IPS-15b (cell line): ENCODE measurements at regions not wholly inside any gene's neighbourhood (a gene's known extent, or its start where the extent isn't known, plus 50 kb on each side); places are given as distances from the start of the nearest gene placed in this dataset.

Experiments
- H3K27me3 ChIP-seq: one replicate; pipeline ENCODE4 v1.6.1; 2013; ENCODE audit warnings: low read length; ENCODE audit not compliant: control insufficient read depth, insufficient read depth
- H3K36me3 ChIP-seq: one replicate; pipeline ENCODE4 v1.6.1; 2013; ENCODE audit warnings: low read length; ENCODE audit not compliant: control insufficient read depth, insufficient read depth
- H3K4me1 ChIP-seq: one replicate; pipeline ENCODE4 v1.6.1; 2013; ENCODE audit warnings: mild to moderate bottlenecking, low read length; ENCODE audit not compliant: control insufficient read depth, insufficient read depth
- H3K4me3 ChIP-seq: one replicate; pipeline ENCODE4 v1.5.1; 2013; ENCODE audit warnings: low read depth, low read length
- H3K9ac ChIP-seq: one replicate; pipeline ENCODE4 v1.6.1; 2013; ENCODE audit warnings: low read depth, mild to moderate bottlenecking, low read length
- H3K9me3 ChIP-seq: one replicate; pipeline ENCODE4 v1.6.1; 2013; ENCODE audit warnings: mild to moderate bottlenecking, low read length; ENCODE audit not compliant: control insufficient read depth, insufficient read depth

- no peaks in the 10 kb centered on the region for H3K36me3 ChIP-seq
- no peak overlapping the region for H3K9ac ChIP-seq
- no peaks in the 10 kb centered on the region for H3K27me3 ChIP-seq
- no peak overlapping the region for H3K4me3 ChIP-seq
- H3K4me1 ChIP-seq = peaks cover 4% of the 10 kb centered on the region
- H3K9me3 ChIP-seq = no peaks in the 10 kb centered on the region
These were observed 758.8 kb downstream of the NR2F1-AS1 start for GRCh38 chr5:92822183-92822582.

DNA sequence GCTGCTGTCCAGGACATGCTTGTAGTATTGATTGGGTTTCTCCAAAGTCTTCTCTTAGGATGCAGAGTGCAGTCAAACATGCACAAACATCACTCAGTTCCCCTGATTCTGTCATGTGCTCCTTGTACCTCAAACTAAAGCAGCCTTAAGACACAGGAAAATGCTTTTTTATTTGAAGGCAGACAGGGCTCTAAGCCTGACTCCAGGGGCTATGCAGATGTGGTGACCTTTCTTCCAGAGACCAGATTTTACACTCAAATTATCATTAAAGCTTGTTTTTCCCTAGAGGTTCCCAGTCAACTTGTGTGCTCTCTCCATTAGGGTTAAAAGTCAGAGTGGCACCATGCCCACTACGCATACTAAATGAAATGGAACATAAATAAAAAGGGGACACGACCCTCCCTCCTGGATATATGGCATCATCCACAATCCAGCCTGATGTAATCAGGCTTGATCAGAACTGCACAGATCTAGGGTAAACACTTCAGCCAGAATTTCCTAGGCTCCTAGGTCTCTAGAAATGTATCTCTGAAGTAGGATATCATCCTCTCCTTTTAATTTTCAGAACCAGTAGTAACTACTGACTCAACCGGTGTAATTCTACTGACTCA lies 771.1 kb downstream of the NR2F1-AS1 start:
- H3K27me3 ChIP-seq = no peaks in the 10 kb centered on the region
- H3K36me3 ChIP-seq = no peaks in the 10 kb centered on the region
- H3K9me3 ChIP-seq = no peaks in the 10 kb centered on the region
- no peak overlapping the region for H3K4me3 ChIP-seq
- no peak overlapping the region for H3K9ac ChIP-seq
- no peaks in the 10 kb centered on the region for H3K4me1 ChIP-seq

GRCh38 chr5:92808474-92808873 lies 772.5 kb downstream of the NR2F1-AS1 start:
- Histone ChIP-seq H3K4me3 (no peak overlapping the region), H3K36me3 (no peaks in the 10 kb centered on the region), H3K9ac (no peak overlapping the region), H3K4me1 (no peaks in the 10 kb centered on the region), H3K27me3 (no peaks in the 10 kb centered on the region), H3K9me3 (no peaks in the 10 kb centered on the region)

DNA sequence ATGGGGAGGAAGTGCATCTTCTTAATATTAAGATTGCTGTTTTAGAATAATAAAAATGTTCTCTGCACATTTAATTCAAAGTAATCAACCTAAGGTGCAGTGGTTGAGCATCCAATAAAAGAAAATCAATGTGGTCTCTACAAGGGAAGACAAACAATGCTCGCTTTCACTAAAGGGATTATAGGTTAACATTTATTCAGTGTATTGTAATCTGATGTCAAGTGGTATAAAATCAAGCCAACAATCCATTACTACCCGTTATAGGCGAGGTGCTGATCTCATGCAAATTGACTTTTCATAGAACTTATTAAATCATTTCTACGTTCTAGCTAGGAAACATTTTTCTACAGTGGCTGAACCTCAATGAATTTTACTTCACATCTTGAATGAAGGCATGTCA lies 773.9 kb downstream of the NR2F1-AS1 start:
- Histone ChIP-seq H3K4me3 (no peak overlapping the region), H3K4me1 (no peaks in the 10 kb centered on the region), H3K9me3 (no peaks in the 10 kb centered on the region), H3K9ac (no peak overlapping the region), H3K27me3 (no peaks in the 10 kb centered on the region), H3K36me3 (no peaks in the 10 kb centered on the region)

- H3K9me3 ChIP-seq = no peaks in the 10 kb centered on the region
- H3K4me3 ChIP-seq = no peak overlapping the region
- no peaks in the 10 kb centered on the region for H3K4me1 ChIP-seq
- no peaks in the 10 kb centered on the region for H3K27me3 ChIP-seq
- no peak overlapping the region for H3K9ac ChIP-seq
- no peaks in the 10 kb centered on the region for H3K36me3 ChIP-seq
These were observed 775.6 kb downstream of the NR2F1-AS1 start for GRCh38 chr5:92805446-92805845.

DNA sequence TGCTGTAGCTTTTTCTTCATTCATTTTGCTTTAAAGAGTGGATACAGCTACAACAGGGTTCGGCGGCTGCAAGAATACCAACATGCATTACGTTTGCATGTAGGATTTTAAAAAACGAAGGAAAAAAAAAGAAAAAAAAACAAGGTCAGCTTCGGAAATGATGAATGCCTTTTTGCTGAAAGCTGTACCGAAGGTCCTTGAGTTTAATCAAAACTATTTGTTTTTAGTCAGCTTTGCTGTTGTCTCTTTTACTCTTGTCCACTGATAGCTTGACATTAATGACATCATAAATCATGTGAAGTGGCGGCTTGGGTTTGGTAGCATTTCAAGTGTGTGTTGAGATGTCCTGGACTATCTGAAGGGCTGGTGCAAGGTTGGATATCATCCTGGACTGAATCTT lies 779.1 kb downstream of the NR2F1-AS1 start:
- Histone ChIP-seq H3K4me3 (no peak overlapping the region), H3K36me3 (no peaks in the 10 kb centered on the region), H3K9me3 (no peaks in the 10 kb centered on the region), H3K27me3 (no peaks in the 10 kb centered on the region), H3K4me1 (no peaks in the 10 kb centered on the region), H3K9ac (no peak overlapping the region)

GRCh38 chr5:92800365-92800764 lies 780.7 kb downstream of the NR2F1-AS1 start:
- no peaks in the 10 kb centered on the region for H3K9me3 ChIP-seq
- H3K4me1 ChIP-seq = no peaks in the 10 kb centered on the region
- H3K4me3 ChIP-seq = no peak overlapping the region
- no peak overlapping the region for H3K9ac ChIP-seq
- no peaks in the 10 kb centered on the region for H3K27me3 ChIP-seq
- no peaks in the 10 kb centered on the region for H3K36me3 ChIP-seq

DNA sequence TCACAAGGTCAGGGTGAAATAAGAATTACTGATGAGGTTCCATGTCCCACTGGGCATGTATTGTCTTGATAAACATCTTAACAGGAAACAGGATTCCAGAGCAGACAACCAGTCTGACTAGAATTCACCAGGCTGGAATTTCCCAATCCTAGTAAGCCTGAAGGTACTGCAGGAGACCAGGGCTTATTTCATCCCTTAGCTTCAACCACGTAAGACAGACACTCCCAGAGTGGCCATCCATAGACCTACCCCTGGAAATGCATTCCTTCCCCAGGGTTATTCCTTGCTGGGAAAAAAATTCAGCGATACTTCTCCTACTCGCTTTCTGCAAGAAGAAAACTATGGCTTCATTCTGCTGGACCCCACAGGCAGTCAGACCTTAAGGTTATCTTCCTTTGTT lies 785.4 kb downstream of the NR2F1-AS1 start:
- no peaks in the 10 kb centered on the region for H3K36me3 ChIP-seq
- no peaks in the 10 kb centered on the region for H3K27me3 ChIP-seq
- H3K4me1 ChIP-seq = no peaks in the 10 kb centered on the region
- no peak overlapping the region for H3K4me3 ChIP-seq
- no peaks in the 10 kb centered on the region for H3K9me3 ChIP-seq
- H3K9ac ChIP-seq = no peak overlapping the region

DNA sequence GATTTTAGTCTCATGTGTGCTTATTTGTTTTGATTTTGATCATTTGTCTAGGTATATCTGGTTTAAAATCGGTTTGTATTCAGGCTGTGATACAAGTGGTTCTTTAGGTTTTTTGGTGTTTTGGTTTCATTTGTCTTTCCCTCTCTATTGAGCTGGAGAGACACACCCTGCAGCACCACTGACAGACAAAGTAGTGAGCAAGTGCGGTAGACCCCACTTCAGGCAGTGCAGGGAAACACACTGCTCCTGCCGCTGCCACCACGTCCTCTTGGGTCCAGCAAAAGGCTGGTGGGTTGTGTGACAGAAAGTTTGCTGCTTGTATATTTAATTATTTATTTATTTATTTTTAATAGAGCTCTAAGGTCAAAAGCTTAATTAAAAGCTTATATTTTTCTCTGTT lies 801.0 kb downstream of the NR2F1-AS1 start:
- H3K36me3 ChIP-seq = no peaks in the 10 kb centered on the region
- H3K9ac ChIP-seq = no peak overlapping the region
- H3K4me3 ChIP-seq = no peak overlapping the region
- H3K4me1 ChIP-seq = peaks cover 12% of the 10 kb centered on the region
- no peaks in the 10 kb centered on the region for H3K9me3 ChIP-seq
- no peaks in the 10 kb centered on the region for H3K27me3 ChIP-seq

GRCh38 chr5:92779536-92779935 lies 801.5 kb downstream of the NR2F1-AS1 start:
- H3K4me1 ChIP-seq = peaks cover 12% of the 10 kb centered on the region
- H3K27me3 ChIP-seq = no peaks in the 10 kb centered on the region
- H3K36me3 ChIP-seq = no peaks in the 10 kb centered on the region
- no peak overlapping the region for H3K9ac ChIP-seq
- no peaks in the 10 kb centered on the region for H3K9me3 ChIP-seq
- no peak overlapping the region for H3K4me3 ChIP-seq

DNA sequence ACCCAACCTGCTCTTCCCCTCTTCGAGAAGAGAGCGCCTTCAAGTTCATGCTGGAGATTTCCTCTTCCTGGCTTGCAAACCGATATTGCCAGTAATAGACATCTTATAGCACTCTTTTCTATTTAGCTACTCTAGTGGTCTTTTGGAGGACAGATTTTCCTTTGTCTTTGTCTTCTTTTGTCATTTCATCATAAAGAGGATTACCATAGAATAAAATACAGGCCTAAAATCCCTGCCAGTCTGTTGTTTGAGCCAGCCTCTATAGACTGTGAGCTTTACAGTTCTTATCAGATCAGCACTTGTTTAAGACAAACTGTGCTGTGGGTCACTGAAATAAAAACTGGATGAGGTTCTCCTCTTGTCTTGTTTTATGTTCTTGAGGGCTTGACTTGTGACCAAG lies 802.8 kb downstream of the NR2F1-AS1 start:
- no peak overlapping the region for H3K4me3 ChIP-seq
- no peaks in the 10 kb centered on the region for H3K27me3 ChIP-seq
- peaks cover 12% of the 10 kb centered on the region for H3K4me1 ChIP-seq
- H3K36me3 ChIP-seq = no peaks in the 10 kb centered on the region
- H3K9me3 ChIP-seq = no peaks in the 10 kb centered on the region
- no peak overlapping the region for H3K9ac ChIP-seq

DNA sequence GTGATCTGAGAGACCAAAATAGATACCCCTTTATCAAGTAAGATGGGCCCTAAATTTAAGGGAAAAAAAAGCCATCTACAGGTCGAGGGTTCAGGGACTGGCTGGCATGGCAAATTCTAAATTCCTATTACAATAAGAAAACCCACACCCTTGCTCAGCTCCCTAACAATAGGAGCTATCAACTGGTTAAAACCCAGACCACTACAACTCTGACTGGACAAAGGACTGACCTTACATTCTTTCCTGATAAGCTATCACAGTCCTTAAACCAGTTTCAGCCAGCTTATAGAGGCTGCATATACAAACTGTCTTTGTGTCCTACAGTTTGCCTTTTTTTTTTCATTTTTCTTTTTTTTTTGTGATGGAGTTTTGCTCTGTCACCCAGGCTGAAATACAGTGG lies 803.6 kb downstream of the NR2F1-AS1 start:
- Histone ChIP-seq H3K36me3 (no peaks in the 10 kb centered on the region), H3K4me1 (peaks cover 12% of the 10 kb centered on the region), H3K4me3 (no peak overlapping the region), H3K27me3 (no peaks in the 10 kb centered on the region), H3K9ac (no peak overlapping the region), H3K9me3 (no peaks in the 10 kb centered on the region)
